NB4 (cell line): ENCODE measurements at regions not wholly inside any gene's neighbourhood (a gene's known extent, or its start where the extent isn't known, plus 50 kb on each side); places are given as distances from the start of the nearest gene placed in this dataset.

Experiments
- POLR2A ChIP-seq: IDR thresholded peaks from 2 replicates; pipeline ENCODE4 v1.6.1; 2011; ENCODE audit warnings: mild to moderate bottlenecking; ENCODE audit not compliant: insufficient read length; ENCODE audit errors: extremely low read depth
- TF ChIP-seq, protein P1 (sequence below): IDR thresholded peaks from one replicate; pipeline ENCODE4 v1.5.1; 2012; ENCODE audit warnings: low read depth, low read length

DNA sequence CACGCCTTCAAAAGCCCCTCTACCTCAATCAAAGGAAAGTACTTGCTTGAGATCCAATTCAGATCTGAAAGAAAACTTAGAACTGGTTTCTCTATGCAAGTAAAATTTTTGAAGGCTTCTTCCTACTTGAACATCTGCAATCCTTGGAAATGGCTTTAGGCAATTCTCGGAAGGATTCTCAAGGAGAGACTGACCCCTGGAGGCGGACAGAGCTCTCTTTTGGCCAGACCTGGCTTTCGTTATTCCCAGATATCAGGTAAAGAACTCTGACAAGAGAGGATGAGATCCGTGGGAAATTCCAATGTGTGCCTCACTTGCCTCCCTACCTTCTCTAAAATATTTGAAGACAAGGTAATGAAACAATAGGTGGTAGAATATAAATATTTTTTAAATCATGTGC, 670.3 kb upstream of the FAM241A start:
- TF ChIP-seq, protein P1, sequence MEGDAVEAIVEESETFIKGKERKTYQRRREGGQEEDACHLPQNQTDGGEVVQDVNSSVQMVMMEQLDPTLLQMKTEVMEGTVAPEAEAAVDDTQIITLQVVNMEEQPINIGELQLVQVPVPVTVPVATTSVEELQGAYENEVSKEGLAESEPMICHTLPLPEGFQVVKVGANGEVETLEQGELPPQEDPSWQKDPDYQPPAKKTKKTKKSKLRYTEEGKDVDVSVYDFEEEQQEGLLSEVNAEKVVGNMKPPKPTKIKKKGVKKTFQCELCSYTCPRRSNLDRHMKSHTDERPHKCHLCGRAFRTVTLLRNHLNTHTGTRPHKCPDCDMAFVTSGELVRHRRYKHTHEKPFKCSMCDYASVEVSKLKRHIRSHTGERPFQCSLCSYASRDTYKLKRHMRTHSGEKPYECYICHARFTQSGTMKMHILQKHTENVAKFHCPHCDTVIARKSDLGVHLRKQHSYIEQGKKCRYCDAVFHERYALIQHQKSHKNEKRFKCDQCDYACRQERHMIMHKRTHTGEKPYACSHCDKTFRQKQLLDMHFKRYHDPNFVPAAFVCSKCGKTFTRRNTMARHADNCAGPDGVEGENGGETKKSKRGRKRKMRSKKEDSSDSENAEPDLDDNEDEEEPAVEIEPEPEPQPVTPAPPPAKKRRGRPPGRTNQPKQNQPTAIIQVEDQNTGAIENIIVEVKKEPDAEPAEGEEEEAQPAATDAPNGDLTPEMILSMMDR = peak; percentile 20
- TF ChIP-seq POLR2A = no peak
